Activated CD4-positive, alpha-beta T cell treated with anti-CD3 and anti-CD28 coated beads for 48 hours (primary cell): ENCODE measurements at regions not wholly inside any gene's neighbourhood (a gene's known extent, or its start where the extent isn't known, plus 50 kb on each side); places are given as distances from the start of the nearest gene placed in this dataset.
"Not testable (repeated sequence)": the region's sequence is repeated elsewhere in the genome, so short reads cannot be mapped to it uniquely, and the experiment has no call there.

Source experiments
- DNase-seq: peaks from one replicate; pipeline ENCODE4 v3.0.0-alpha.2; 2020

DNA sequence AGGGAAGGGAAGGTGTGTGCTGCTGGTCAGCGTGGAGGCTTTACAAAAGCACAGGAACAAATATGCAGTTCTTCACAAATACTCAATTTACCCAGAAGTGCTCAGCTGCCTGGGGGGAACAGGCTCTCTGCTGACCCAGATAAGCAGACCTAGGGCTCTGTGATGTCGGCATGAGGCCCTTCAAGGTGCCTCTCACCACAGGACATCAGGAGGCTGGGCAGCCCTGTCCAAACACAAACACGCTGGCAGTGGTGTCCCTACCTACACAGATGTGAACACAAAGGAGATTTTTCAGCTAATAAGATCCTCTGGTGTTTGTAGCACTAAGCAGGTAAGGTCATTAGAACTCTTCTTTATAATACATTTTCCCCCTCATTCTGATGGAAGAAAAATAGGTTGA, 243.0 kb upstream of the PROX1 start:
- no peak for DNase-seq

DNA sequence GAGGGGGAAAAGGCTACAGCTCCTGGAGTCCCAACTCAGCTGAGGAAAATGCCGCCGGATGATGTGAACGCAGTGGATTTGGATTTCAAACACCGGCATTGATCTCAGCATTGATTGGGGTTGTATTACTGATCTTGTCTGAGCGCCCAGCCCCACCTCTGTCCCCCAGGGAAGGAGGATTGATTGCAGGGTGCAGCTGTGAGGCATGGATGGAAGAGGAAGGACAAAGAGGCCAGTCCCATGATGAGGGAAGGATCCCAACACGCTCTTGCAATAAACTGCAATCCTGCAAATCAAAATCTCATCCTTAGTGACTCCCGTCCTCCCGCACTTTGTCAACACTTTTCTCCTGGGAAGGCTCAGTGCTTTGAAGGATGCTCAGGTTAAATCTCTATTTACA, 242.3 kb upstream of the PROX1 start:
- no peak for DNase-seq

- no peak for DNase-seq
Measured at GRCh38 chr1:213749558-213749957, 238.2 kb upstream of the PROX1 start.

GRCh38 chr1:213750231-213751063, 237.3 kb upstream of the PROX1 start:
- DNase-seq, result no peak

- no peak for DNase-seq
Measured at GRCh38 chr1:213751064-213751397, 236.7 kb upstream of the PROX1 start.

- no peak for DNase-seq
Measured at GRCh38 chr1:213759359-213760181, 228.2 kb upstream of the PROX1 start.

DNA sequence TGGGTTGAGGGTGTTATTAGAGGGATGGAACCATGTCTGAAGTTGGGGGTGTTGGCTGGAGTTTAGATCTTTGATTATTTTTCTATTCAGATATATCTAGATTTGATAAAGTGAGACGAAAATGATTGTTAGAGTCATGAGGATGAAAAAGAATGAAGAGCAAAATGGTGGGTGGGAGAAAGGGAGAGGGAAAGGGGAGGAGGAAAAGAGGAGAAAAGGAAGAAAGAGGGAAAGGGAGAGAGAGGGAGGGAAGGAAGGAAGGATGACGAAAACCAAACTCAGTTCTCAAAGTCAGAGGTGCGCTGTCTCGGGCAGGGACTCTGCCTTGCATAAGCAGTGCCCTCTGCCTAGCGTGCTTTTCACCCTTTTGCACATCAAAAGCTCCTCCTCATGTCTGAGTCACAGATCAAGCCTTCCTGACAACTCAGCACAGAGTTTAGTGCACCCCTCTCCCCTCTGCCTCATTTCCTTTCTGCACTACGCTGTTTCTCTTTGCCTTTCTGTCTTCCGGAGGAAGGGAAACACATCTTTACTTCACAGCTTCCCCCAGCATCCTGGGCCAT, 225.8 kb upstream of the PROX1 start:
- peak; percentile 54 for DNase-seq

- DNase-seq, result no peak
Measured at GRCh38 chr1:213767683-213768082, 220.1 kb upstream of the PROX1 start.

DNA sequence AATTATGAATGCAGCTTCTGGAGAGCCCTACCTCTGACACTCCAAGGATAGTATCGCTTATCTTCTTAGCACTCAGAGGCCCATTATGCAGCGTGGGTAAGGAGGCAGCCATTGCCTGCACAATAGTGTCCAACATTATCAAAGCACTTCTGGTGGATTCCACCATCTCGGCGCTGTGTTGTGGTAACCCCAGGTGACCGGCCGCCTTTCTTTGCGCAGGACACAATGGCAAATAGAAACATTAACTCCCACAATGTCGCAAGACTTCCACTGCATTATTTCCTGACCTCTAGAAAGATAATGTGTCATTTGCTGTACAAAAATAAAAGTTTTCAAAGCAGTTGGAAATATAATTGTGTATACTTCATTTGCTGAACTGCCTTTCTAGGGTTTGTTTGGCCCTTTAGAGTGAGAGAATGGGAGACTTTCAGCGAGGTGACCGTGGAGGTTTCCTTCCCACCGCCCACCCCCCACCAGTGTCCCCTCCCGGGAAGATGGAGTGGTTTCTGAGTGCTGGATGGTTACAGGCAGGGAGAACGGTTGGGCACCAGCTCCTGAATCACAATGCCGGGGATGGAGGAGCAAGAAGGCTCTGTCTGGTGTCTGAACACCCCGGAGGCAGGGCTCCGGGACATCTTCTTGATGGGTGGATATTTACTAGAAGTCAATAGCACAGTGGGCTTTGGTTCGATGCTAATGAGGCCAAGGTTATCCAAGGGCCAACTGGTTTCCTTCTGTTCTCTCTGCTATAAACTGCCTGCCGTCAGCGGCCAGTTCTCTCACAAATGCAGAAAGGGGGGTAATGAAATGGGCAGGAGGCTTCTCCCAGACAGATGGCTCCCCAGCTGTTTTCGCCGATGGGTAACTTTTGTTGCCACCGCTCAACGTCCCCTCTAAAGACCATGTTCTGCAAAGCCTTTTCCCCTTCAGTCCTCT, 215.4 kb upstream of the PROX1 start:
- no peak for DNase-seq

DNA sequence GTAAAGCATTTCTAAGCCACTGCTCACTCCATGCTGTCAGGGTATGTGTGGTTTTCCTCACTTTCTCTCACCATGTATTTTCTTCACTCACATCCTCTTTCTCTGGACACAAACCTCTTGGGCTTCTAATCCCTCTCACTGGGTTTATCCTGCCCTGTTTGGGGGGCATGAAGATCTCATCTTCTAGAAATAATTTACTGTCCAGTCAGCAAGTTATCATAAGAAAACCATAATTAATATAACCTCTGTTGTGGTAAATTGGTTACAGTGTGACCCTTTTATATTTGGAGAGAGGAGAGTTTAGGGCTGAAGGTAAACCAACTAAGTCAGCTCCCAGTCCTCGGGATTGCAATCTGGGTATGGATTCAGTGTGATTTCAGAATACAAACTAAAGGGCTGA, 213.8 kb upstream of the PROX1 start:
- no peak for DNase-seq

GRCh38 chr1:213776969-213777368, 210.8 kb upstream of the PROX1 start:
- no peak for DNase-seq

- DNase-seq, result no peak
Measured at GRCh38 chr1:213779228-213779627, 208.5 kb upstream of the PROX1 start.

DNA sequence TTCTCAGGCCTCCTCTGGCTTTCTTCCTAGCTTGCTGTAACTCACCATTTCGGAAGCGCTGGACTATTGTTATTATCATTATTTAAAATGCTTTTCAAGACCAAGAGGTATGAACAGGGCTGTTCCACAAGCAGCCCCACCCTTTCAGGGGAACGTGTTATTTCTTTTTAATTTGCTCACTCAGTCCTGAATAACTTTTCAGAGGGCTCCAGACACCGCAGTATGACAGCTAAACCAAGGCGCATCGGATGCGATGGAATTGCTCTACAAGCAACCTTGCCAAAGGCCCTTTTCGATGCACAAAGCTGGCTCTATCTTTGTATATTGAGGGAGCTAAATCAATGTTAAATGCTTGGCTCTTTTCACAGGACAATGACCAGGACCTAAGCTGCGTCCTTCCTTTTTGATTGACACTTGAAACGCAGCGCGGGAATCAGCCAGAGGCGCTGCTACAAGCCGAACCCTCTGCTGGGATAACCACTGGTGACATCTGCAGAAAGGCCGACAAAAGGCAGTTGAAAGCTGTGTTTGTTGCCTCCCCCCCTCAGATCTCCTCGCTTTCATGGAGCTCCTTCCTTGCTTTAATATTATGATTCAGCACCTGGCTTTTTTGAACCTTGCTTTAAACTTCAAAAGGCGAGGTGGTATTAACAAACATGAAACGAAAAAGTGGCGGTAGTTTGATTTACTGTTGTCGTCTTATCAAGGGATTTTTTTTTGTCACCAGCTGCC, 204.7 kb upstream of the PROX1 start:
- no peak for DNase-seq

GRCh38 chr1:213783893-213784292, 203.9 kb upstream of the PROX1 start:
- DNase-seq, result no peak

GRCh38 chr1:213786683-213787082, 201.1 kb upstream of the PROX1 start:
- no peak for DNase-seq

- no peak for DNase-seq
Measured at GRCh38 chr1:213790565-213790964, 197.2 kb upstream of the PROX1 start.

DNA sequence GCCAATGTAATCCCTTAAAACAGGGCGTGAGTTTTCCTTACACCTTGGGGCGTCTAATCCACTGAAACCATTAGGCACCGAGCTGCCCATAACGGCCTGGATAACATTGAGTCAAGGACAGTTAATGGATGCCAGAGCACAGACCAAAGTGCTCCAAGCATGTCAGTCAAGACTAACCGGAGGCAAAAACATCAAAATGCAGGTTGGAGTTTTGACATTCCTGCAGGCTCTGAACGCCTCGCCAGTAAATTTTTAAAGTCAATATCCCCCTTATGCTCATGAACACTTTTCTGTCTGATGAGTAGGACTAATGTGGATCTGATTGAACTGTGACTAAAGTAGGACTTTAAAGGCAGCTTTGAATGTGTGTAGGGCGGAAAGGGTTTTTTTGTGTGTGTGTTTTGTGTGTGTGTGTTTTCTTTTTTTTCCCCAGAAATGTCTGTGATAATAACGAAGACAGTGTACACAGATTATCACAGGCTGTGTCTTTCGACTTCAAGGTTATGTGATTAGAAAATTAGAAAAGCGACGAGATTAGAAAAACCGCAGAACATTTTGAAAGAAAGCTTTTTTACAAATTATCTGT, 194.2 kb upstream of the PROX1 start:
- DNase-seq, result no peak

DNA sequence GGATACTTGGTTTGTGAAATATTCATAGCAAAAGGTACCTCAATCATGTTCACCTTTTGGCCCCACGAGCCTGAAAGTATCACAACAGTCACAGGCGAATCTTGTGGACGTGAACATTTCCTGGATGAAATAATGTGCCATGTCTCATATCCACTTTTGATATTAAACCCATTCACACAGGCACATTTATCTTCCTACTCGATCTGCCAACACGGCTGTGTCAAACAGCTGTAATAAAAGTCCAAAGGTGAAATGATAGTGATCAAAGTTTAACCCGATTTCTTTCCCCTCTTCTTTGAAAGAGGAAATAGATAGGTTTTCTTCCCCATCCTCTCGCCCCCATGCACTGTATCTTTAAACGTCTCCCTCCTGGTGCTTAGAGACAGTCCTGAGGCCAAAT, 191.2 kb upstream of the PROX1 start:
- no peak for DNase-seq

DNA sequence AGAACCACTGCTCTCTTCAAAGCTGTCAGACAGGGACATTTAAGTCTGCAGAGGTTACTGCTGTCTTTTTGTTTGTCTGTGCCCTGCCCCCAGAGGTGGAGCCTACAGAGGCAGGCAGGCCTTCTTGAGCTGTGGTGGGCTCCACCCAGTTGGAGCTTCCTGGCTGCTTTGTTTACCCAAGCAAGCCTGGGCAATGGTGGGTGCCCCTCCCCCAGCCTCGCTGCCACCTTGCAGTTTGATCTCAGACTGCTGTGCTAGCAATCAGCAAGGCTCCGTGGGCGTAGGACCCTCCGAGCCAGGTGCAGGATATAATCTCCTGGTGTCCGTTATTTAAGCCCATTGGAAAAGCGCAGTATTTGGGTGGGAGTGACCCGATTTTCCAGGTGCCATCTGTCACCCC, 179.5 kb upstream of the PROX1 start:
- not testable (repeated sequence) for DNase-seq

DNA sequence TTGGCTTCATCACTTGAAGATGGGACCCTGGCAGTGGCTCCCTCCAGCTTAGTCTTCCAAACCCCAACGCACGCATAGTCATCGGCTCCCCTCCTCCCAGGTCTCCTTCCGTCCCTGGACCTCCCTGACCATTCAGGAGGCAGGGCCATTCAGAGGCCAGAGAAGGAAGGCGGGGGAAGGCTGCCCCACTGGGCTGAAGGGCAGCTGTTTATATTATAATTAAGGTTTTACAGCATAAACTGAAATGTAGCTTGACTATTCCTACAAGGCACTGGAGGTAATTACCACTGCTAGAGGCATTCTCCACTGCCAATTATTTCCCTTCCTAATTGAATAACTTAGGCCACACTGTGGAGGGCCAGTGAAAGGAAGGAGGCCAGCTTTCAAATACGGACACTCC, 170.6 kb upstream of the PROX1 start:
- no peak for DNase-seq

- DNase-seq, result no peak
Measured at GRCh38 chr1:213820362-213821149, 167.2 kb upstream of the PROX1 start.
